ENCODE measurements at regions not wholly inside any gene's neighbourhood (a gene's known extent, or its start where the extent isn't known, plus 50 kb on each side); places are given as distances from the start of the nearest gene placed in this dataset.
"Not testable (repeated sequence)": the region's sequence is repeated elsewhere in the genome, so short reads cannot be mapped to it uniquely, and the experiment has no call there.

GRCh38 chr7:128598946-128599345 lies 73.1 kb upstream of the GARIN1A start:
- not testable (repeated sequence) for TF ChIP-seq EZH2, EZH2phosphoT487 (IDR thresholded peaks at IDR 0.05)
- TF ChIP-seq, protein P1, sequence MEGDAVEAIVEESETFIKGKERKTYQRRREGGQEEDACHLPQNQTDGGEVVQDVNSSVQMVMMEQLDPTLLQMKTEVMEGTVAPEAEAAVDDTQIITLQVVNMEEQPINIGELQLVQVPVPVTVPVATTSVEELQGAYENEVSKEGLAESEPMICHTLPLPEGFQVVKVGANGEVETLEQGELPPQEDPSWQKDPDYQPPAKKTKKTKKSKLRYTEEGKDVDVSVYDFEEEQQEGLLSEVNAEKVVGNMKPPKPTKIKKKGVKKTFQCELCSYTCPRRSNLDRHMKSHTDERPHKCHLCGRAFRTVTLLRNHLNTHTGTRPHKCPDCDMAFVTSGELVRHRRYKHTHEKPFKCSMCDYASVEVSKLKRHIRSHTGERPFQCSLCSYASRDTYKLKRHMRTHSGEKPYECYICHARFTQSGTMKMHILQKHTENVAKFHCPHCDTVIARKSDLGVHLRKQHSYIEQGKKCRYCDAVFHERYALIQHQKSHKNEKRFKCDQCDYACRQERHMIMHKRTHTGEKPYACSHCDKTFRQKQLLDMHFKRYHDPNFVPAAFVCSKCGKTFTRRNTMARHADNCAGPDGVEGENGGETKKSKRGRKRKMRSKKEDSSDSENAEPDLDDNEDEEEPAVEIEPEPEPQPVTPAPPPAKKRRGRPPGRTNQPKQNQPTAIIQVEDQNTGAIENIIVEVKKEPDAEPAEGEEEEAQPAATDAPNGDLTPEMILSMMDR (IDR thresholded peaks at IDR 0.05): not testable (repeated sequence)
